Panc1 (cell line): ENCODE measurements at regions not wholly inside any gene's neighbourhood (a gene's known extent, or its start where the extent isn't known, plus 50 kb on each side); places are given as distances from the start of the nearest gene placed in this dataset.

Experiments
- POLR2AphosphoS5 ChIP-seq: IDR thresholded peaks from 2 replicates; pipeline ENCODE4 v1.6.1; 2012; ENCODE audit warnings: mild to moderate bottlenecking, low read depth, low read length, moderate library complexity
- REST ChIP-seq, 2 experiments: IDR thresholded peaks; 2 replicates each; pipeline ENCODE4 v1.6.1; 2011 to 2012; ENCODE audit warnings: low read depth in 2 of 2, control low read depth in 1 of 2, low read length in 1 of 2, mild to moderate bottlenecking in 1 of 2, moderate library complexity in 1 of 2; ENCODE audit not compliant: insufficient read depth in 1 of 2
- SIN3A ChIP-seq: IDR thresholded peaks from 2 replicates; pipeline ENCODE4 v1.6.1; 2012; ENCODE audit warnings: low read depth, mild to moderate bottlenecking, low read length, moderate library complexity, borderline replicate concordance; ENCODE audit not compliant: insufficient read depth
- TCF7L2 ChIP-seq: IDR thresholded peaks from 2 replicates; pipeline ENCODE4 v1.6.1; 2011; ENCODE audit warnings: mild to moderate bottlenecking, low read depth, low read length, inconsistent platforms
- TF ChIP-seq, protein P1 (sequence below): fragments of 450-650 bp; IDR thresholded peaks from 2 replicates; pipeline ENCODE4 v1.5.1; 2017; ENCODE audit warnings: mild to moderate bottlenecking

GRCh38 chr2:120658042-120658769 is 77.5 kb upstream of the GLI2 start:
- TF ChIP-seq, protein P1, sequence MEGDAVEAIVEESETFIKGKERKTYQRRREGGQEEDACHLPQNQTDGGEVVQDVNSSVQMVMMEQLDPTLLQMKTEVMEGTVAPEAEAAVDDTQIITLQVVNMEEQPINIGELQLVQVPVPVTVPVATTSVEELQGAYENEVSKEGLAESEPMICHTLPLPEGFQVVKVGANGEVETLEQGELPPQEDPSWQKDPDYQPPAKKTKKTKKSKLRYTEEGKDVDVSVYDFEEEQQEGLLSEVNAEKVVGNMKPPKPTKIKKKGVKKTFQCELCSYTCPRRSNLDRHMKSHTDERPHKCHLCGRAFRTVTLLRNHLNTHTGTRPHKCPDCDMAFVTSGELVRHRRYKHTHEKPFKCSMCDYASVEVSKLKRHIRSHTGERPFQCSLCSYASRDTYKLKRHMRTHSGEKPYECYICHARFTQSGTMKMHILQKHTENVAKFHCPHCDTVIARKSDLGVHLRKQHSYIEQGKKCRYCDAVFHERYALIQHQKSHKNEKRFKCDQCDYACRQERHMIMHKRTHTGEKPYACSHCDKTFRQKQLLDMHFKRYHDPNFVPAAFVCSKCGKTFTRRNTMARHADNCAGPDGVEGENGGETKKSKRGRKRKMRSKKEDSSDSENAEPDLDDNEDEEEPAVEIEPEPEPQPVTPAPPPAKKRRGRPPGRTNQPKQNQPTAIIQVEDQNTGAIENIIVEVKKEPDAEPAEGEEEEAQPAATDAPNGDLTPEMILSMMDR, result no peak
- TF ChIP-seq REST (IDR thresholded peaks at IDR 0.05; ENCODE audit: insufficient read depth in 1 of 2, low read depth in 2 of 2, low read length in 1 of 2) (no peak), POLR2AphosphoS5 (no peak), TCF7L2 (no peak), SIN3A (no peak)
